PFSK-1 (cell line): ENCODE measurements at regions not wholly inside any gene's neighbourhood (a gene's known extent, or its start where the extent isn't known, plus 50 kb on each side); places are given as distances from the start of the nearest gene placed in this dataset.

Experiments used
- FOXP2 ChIP-seq: optimal IDR thresholded peaks from 2 replicates; pipeline ENCODE3; 2011; ENCODE audit warnings: borderline replicate concordance, control low read depth, inconsistent platforms; ENCODE audit not compliant: insufficient read depth; ENCODE audit errors: extremely low read length, extremely low read depth
- POLR2AphosphoS5 ChIP-seq: IDR thresholded peaks from 2 replicates; pipeline ENCODE4 v1.6.1; 2012; ENCODE audit warnings: low read depth, mild to moderate bottlenecking, control low read depth, low read length, moderate library complexity
- REST ChIP-seq, 2 experiments: IDR thresholded peaks; 2 replicates each; pipeline versions ENCODE4 v1.6.1 to v1.8.0; 2011 to 2012; ENCODE audit warnings: low read depth in 2 of 2, low read length in 2 of 2, control low read depth in 1 of 2, inconsistent platforms in 1 of 2, mild to moderate bottlenecking in 1 of 2, moderate library complexity in 1 of 2; ENCODE audit not compliant: insufficient read depth in 1 of 2
- TAF1 ChIP-seq: IDR thresholded peaks from 2 replicates; pipeline ENCODE4 v1.6.1; 2012; ENCODE audit warnings: low read length, control low read depth, borderline replicate concordance; ENCODE audit not compliant: insufficient read depth

DNA sequence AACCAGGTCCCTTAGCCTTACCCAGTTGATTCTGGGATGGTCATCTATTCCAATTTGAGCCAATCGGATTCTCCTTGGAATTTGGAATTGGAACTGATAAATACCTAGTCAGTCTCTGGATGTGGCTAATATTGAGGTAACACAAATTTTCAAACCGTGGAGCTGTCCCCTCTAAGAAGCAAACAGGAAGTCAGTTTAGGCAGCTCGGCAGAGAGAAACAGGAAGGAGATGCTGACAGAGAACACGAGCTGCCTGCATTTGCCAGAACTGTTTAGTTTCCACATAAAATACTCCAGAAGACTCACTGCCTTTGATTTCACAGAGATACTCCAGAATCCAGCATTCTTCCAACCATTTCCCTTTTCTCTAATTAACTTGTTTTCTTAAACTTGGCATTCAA is 1024.9 kb downstream of the BCL11A start:
- TF ChIP-seq REST (IDR thresholded peaks at IDR 0.05; ENCODE audit: insufficient read depth in 1 of 2, low read depth in 2 of 2, low read length in 2 of 2) (no peak), TAF1 (no peak), FOXP2 (no peak), POLR2AphosphoS5 (no peak)
